DND-41 (cell line): ENCODE measurements at regions not wholly inside any gene's neighbourhood (a gene's known extent, or its start where the extent isn't known, plus 50 kb on each side); places are given as distances from the start of the nearest gene placed in this dataset.

Source experiments
- CTCF ChIP-seq: IDR thresholded peaks from 2 replicates; pipeline ENCODE4 v1.5.1; 2012; ENCODE audit warnings: borderline replicate concordance, low read length, moderate library complexity, mild to moderate bottlenecking; ENCODE audit not compliant: poor library complexity, severe bottlenecking; ENCODE audit errors: extremely low read depth
- EZH2 ChIP-seq: IDR thresholded peaks from 3 replicates; pipeline ENCODE4 v1.6.1; 2012; ENCODE audit warnings: borderline replicate concordance, low read depth, mild to moderate bottlenecking, moderate library complexity, low read length, inconsistent platforms; ENCODE audit not compliant: severe bottlenecking

GRCh38 chr6:156454867-156455266 lies 322.3 kb upstream of the ARID1B start:
- TF ChIP-seq CTCF, result no peak
- TF ChIP-seq EZH2, result no peak
